ENCODE measurements at regions not wholly inside any gene's neighbourhood (a gene's known extent, or its start where the extent isn't known, plus 50 kb on each side); places are given as distances from the start of the nearest gene placed in this dataset.
A peak's percentile ranks its signal among the peaks of the same experiment; 100 is the strongest.

DNA sequence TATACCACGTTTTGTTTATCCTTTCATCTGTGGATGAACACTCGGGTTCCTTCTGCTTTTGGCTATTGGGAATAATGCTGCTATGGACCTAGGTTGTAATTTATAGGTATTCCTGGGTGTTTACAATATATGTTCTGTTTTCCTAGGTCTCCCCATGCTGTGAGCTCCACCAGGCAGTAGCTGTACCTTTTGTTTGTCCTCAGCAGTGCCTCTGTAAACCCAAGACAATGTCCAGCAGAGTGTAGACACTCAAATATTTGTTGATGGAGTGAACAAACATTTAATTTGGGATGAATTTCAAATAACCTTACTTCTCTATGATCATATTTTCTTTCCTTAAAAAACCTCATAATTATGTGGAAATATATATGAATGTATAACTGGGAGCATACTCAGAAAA, 259.5 kb upstream of the BOD1L1 start:
- no peaks in the 10 kb centered on the region for H3K36me3 ChIP-seq
- WGBS (ENCODE audit: insufficient coverage, low coverage, low lambda C conversion rate, missing lambda C conversion rate), result 59% methylated on average over 2 of the region's 2 CpGs
- no peak for DNase-seq
- H3K27me3 ChIP-seq, result no peaks in the 10 kb centered on the region
- H3K9me3 ChIP-seq, result no peaks in the 10 kb centered on the region
- no peak for TF ChIP-seq POLR2A (IDR thresholded peaks at IDR 0.05)
- TF ChIP-seq, protein P1, sequence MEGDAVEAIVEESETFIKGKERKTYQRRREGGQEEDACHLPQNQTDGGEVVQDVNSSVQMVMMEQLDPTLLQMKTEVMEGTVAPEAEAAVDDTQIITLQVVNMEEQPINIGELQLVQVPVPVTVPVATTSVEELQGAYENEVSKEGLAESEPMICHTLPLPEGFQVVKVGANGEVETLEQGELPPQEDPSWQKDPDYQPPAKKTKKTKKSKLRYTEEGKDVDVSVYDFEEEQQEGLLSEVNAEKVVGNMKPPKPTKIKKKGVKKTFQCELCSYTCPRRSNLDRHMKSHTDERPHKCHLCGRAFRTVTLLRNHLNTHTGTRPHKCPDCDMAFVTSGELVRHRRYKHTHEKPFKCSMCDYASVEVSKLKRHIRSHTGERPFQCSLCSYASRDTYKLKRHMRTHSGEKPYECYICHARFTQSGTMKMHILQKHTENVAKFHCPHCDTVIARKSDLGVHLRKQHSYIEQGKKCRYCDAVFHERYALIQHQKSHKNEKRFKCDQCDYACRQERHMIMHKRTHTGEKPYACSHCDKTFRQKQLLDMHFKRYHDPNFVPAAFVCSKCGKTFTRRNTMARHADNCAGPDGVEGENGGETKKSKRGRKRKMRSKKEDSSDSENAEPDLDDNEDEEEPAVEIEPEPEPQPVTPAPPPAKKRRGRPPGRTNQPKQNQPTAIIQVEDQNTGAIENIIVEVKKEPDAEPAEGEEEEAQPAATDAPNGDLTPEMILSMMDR (IDR thresholded peaks at IDR 0.05), result no peak
- no peak overlapping the region for H3K4me3 ChIP-seq
- intact Hi-C loops (cut with DNase I), result no loop called here
- H3K27ac ChIP-seq, result no peak overlapping the region
- H3K4me1 ChIP-seq, result peaks cover 0 to 9% (median 0%) of the 10 kb centered on the region in 4 donors
- peak in 3 of 4 donors; percentile 45 to 70 (median 46) for ATAC-seq

DNA sequence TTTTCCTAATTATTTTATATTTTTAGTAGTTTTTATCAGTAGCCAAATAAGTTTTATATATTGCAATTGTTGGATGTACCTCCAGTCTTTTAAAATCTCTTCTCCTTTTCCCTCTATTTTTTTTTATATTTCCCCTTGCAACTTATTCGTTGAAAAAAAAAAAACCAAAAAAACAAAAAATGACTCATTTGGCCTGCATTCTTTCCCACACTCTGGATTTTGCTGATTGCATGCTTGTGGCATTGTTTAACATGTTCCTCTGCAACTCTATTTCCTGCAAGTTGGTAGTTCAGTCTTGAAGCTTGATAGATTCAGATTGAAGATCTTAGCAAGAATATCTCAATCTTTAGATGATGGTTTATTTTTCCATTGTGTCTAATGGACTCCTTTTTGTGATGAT, 260.6 kb upstream of the BOD1L1 start:
- Histone ChIP-seq H3K36me3 (no peaks in the 10 kb centered on the region), H3K27ac (no peak overlapping the region), H3K4me1 (peaks cover 0 to 9% (median 0%) of the 10 kb centered on the region in 4 donors), H3K4me3 (no peak overlapping the region), H3K9me3 (no peaks in the 10 kb centered on the region), H3K27me3 (no peaks in the 10 kb centered on the region)
- no peak for ATAC-seq
- no peak for TF ChIP-seq POLR2A (IDR thresholded peaks at IDR 0.05)
- intact Hi-C loops (cut with DNase I), result no loop called here
- 33% methylated on average over 1 of the region's 1 CpG for WGBS (ENCODE audit: insufficient coverage, low coverage, low lambda C conversion rate, missing lambda C conversion rate)
- no peak for DNase-seq

DNA sequence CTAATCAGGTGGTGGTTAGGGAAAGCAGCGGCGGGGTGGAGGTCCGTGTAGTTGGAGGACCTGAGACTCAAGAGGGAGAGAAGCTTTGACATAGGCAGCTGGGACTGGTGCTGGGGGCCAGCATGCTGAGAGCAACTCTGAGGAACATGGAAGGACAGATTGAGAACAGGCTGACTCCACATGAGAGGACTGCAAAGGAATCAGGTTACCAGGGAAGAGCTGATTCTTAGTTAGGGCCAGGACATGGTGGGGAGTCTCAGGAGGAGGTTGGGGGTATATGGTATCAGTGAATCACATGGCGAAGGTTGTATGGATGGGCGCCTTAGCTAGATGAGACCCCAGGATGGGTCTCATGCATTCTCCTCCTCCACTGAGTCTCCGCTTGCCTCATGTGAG, 264.0 kb upstream of the BOD1L1 start:
- intact Hi-C loops (cut with DNase I), result no loop called here
- WGBS (ENCODE audit: insufficient coverage, low coverage, low lambda C conversion rate, missing lambda C conversion rate), result 94% methylated on average over 3 of the region's 6 CpGs
- H3K4me1 ChIP-seq, result peaks cover 0 to 8% (median 0%) of the 10 kb centered on the region in 4 donors
- TF ChIP-seq POLR2A (IDR thresholded peaks at IDR 0.05), result no peak
- TF ChIP-seq, protein P1 (IDR thresholded peaks at IDR 0.05), result no peak
- H3K27ac ChIP-seq, result no peak overlapping the region
- no peak overlapping the region for H3K4me3 ChIP-seq
- no peaks in the 10 kb centered on the region for H3K9me3 ChIP-seq
- ATAC-seq (no peak), DNase-seq (no peak)
- no peaks in the 10 kb centered on the region for H3K27me3 ChIP-seq
- no peaks in the 10 kb centered on the region for H3K36me3 ChIP-seq

DNA sequence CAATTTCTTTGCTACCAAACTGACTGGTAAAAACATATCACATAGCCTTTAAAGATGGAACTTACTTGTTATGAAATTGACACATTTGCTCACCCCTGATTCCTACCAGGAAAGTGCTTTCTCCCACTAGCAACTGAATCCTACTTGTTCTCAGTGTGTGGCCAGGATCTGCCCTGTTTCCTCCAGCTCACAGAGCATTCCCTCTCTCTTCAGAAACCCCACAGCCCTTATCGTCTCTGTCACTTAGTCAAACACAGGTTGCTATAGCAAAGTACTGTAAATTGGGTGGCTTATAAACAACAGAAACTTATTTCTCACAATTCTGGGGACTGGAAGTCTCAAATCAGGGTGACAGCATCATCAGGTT, 265.2 kb upstream of the BOD1L1 start:
- Histone ChIP-seq H3K4me3 (no peak overlapping the region), H3K4me1 (no peaks in the 10 kb centered on the region), H3K27ac (no peak overlapping the region), H3K36me3 (no peaks in the 10 kb centered on the region), H3K27me3 (no peaks in the 10 kb centered on the region), H3K9me3 (no peaks in the 10 kb centered on the region)
- TF ChIP-seq, protein P1 (IDR thresholded peaks at IDR 0.05), result no peak
- no peak for TF ChIP-seq POLR2A (IDR thresholded peaks at IDR 0.05)
- no peak for DNase-seq
- ATAC-seq, result no peak
- 73% methylated on average over 1 of the region's 1 CpG for WGBS (ENCODE audit: insufficient coverage, low coverage, low lambda C conversion rate, missing lambda C conversion rate)
- intact Hi-C loops (cut with DNase I), result no loop called here

DNA sequence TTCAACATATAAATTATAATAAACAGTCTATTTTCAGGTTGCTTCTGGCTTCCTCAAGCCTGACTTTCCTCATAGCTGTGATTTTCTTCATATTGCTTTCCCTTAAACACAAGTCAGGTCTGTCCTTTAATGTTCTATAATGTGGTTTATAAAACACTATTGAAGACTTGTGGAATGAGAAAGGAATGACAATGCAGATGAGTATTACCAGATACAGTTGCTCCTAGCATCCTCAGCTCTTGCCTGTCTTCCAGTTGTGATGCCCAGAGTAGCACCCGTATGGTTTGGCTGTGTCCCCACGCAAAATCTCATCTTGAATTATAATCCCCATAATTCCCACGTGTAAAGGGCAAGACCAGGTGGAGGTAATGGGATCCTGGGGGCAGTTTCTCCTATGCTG, 265.7 kb upstream of the BOD1L1 start:
- no peak for DNase-seq
- ATAC-seq, result no peak
- Histone ChIP-seq H3K27me3 (no peaks in the 10 kb centered on the region), H3K27ac (no peak overlapping the region), H3K9me3 (no peaks in the 10 kb centered on the region), H3K36me3 (no peaks in the 10 kb centered on the region), H3K4me3 (no peak overlapping the region), H3K4me1 (no peaks in the 10 kb centered on the region)
- WGBS (ENCODE audit: insufficient coverage, low coverage, low lambda C conversion rate, missing lambda C conversion rate), result 83% methylated on average over 3 of the region's 3 CpGs
- TF ChIP-seq POLR2A (IDR thresholded peaks at IDR 0.05), result no peak
- TF ChIP-seq, protein P1 (IDR thresholded peaks at IDR 0.05), result no peak
- intact Hi-C loops (cut with DNase I), result no loop called here
